Ishikawa (cell line): ENCODE measurements at regions not wholly inside any gene's neighbourhood (a gene's known extent, or its start where the extent isn't known, plus 50 kb on each side); places are given as distances from the start of the nearest gene placed in this dataset.

ENCODE experiments used
- CREB1 ChIP-seq: IDR thresholded peaks from 2 replicates; pipeline ENCODE4 v1.6.1; 2012; ENCODE audit warnings: low read depth
- EGR1 ChIP-seq: IDR thresholded peaks from 2 replicates; pipeline ENCODE4 v1.6.1; 2012
- EP300 ChIP-seq: IDR thresholded peaks from 2 replicates; pipeline ENCODE4 v1.6.1; 2012; ENCODE audit warnings: borderline replicate concordance
- FOXM1 ChIP-seq: IDR thresholded peaks from 2 replicates; pipeline ENCODE4 v1.6.1; 2012; ENCODE audit warnings: low read depth, borderline replicate concordance
- MAX ChIP-seq: IDR thresholded peaks from 2 replicates; pipeline ENCODE4 v1.6.1; 2012
- NFIC ChIP-seq: IDR thresholded peaks from 2 replicates; pipeline ENCODE4 v1.6.1; 2012
- RAD21 ChIP-seq: IDR thresholded peaks from 2 replicates; pipeline ENCODE4 v1.6.1; 2012; ENCODE audit warnings: low read depth
- REST ChIP-seq: IDR thresholded peaks from 2 replicates; pipeline ENCODE4 v1.6.1; 2012; ENCODE audit warnings: low read depth, mild to moderate bottlenecking
- TAF1 ChIP-seq: IDR thresholded peaks from 2 replicates; pipeline ENCODE4 v1.6.1; 2012; ENCODE audit warnings: low read depth, mild to moderate bottlenecking
- TCF12 ChIP-seq: IDR thresholded peaks from 2 replicates; pipeline ENCODE4 v1.6.1; 2012; ENCODE audit warnings: low read depth
- TEAD4 ChIP-seq: IDR thresholded peaks from 2 replicates; pipeline ENCODE4 v1.6.1; 2012
- USF1 ChIP-seq: IDR thresholded peaks from 2 replicates; pipeline ENCODE4 v1.6.1; 2012
- YY1 ChIP-seq: IDR thresholded peaks from 2 replicates; pipeline ENCODE4 v1.6.1; 2012; ENCODE audit warnings: low read depth

- TF ChIP-seq FOXM1 (no peak), TEAD4 (no peak), MAX (no peak), EP300 (no peak), USF1 (no peak), YY1 (0 out of 2 replicates have a peak, but pooled peaks have one; percentile 17), RAD21 (no peak), TCF12 (no peak), EGR1 (no peak), REST (no peak), NFIC (no peak), TAF1 (no peak), CREB1 (no peak)
Observed at GRCh38 chr2:186968277-186968676, 119.3 kb upstream of the ZSWIM2 start.
